ES-I3 (cell line): ENCODE measurements at regions not wholly inside any gene's neighbourhood (a gene's known extent, or its start where the extent isn't known, plus 50 kb on each side); places are given as distances from the start of the nearest gene placed in this dataset.
"Not testable (repeated sequence)": the region's sequence is repeated elsewhere in the genome, so short reads cannot be mapped to it uniquely, and the experiment has no call there.

Source experiments
- H3K36me3 ChIP-seq: 2 replicates; pipeline ENCODE4 v1.6.1; 2013; ENCODE audit warnings: mild to moderate bottlenecking, low read length, control low read depth, moderate library complexity; ENCODE audit not compliant: insufficient read depth
- H3K4me1 ChIP-seq: 2 replicates; pipeline ENCODE4 v1.6.1; 2013; ENCODE audit warnings: mild to moderate bottlenecking, control low read depth, low read length; ENCODE audit not compliant: insufficient read depth
- H3K9ac ChIP-seq: 2 replicates; pipeline ENCODE4 v1.6.1; 2013; ENCODE audit warnings: low read depth, mild to moderate bottlenecking, low read length, moderate library complexity
- H3K9me3 ChIP-seq: 2 replicates; pipeline ENCODE4 v1.6.1; 2013; ENCODE audit warnings: mild to moderate bottlenecking, low read length, moderate library complexity; ENCODE audit not compliant: control insufficient read depth, insufficient read depth

- no peaks in the 10 kb centered on the region for H3K36me3 ChIP-seq
- no peak overlapping the region for H3K9ac ChIP-seq
- H3K4me1 ChIP-seq, result no peaks in the 10 kb centered on the region
- peaks cover 3% of the 10 kb centered on the region for H3K9me3 ChIP-seq
These were observed 54.0 kb downstream of the RFPL4B start for GRCh38 chr6:112401083-112401482.

GRCh38 chr6:112407101-112407590 lies 60.0 kb downstream of the RFPL4B start:
- Histone ChIP-seq H3K9ac (no peak overlapping the region), H3K9me3 (no peaks in the 10 kb centered on the region)

GRCh38 chr6:112408522-112408921 lies 61.4 kb downstream of the RFPL4B start:
- H3K9ac ChIP-seq, result no peak overlapping the region
- H3K36me3 ChIP-seq, result no peaks in the 10 kb centered on the region
- peaks cover 11% of the 10 kb centered on the region for H3K4me1 ChIP-seq
- H3K9me3 ChIP-seq, result no peaks in the 10 kb centered on the region

More at GRCh38 chr6:112407101-112407590, 60.0 kb downstream of the RFPL4B start:
- Histone ChIP-seq H3K36me3 (no peaks in the 10 kb centered on the region), H3K4me1 (peaks cover 11% of the 10 kb centered on the region)

DNA sequence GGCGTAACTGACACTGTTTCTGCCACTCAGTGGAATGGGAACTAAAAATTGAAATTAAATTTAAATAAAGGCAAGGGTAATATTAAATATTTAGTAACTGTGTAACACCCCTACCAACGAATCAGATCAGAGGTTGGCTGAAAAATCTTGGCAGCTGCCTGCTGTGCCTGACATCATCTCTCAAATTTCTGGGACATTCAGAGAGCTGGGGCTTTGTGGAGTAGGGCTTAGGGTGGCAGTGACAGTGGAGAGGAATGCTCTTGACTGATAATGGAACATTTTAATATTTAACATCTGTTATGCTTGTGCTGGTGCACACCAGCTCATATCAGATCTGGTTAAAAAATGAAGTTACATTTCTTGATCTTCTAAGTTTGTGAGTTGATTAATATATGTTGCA lies 62.2 kb downstream of the RFPL4B start:
- Histone ChIP-seq H3K9me3 (no peaks in the 10 kb centered on the region), H3K36me3 (no peaks in the 10 kb centered on the region), H3K9ac (no peak overlapping the region; the same call in 1 of the 2 replicates), H3K4me1 (peaks cover 11% of the 10 kb centered on the region)

DNA sequence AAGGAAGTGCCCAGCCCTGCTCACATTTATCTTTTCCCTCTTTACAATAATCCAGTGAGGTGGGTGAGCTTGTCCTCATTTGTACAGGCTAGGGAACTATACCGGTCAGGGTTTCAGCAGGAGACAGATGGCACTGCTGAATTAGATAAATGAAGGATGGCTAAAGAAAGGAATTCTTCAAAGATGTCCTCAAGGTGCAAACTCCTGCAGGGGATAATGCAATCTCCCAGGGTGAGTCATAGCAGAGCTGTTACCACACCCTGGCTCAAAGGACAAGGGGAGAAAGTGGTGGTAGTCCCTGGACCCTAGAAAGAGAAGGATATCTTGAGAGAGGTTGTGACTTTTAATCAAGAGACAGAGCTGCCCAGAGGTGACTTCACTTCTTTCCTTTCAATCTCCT lies 66.7 kb downstream of the RFPL4B start:
- Histone ChIP-seq H3K4me1 (peaks cover 5% of the 10 kb centered on the region), H3K9me3 (peaks cover 3% of the 10 kb centered on the region; the same call in 1 of the 2 replicates), H3K9ac (no peak overlapping the region), H3K36me3 (no peaks in the 10 kb centered on the region)

GRCh38 chr6:112415366-112415765 lies 68.2 kb downstream of the RFPL4B start:
- Histone ChIP-seq H3K9me3 (peaks cover 3% of the 10 kb centered on the region; the same call in 1 of the 2 replicates), H3K9ac (no peak overlapping the region), H3K4me1 (no peaks in the 10 kb centered on the region), H3K36me3 (no peaks in the 10 kb centered on the region)

GRCh38 chr6:112416866-112417265 lies 69.7 kb downstream of the RFPL4B start:
- no peaks in the 10 kb centered on the region for H3K4me1 ChIP-seq
- no peak overlapping the region for H3K9ac ChIP-seq
- H3K9me3 ChIP-seq, result peaks cover 3% of the 10 kb centered on the region; the same call in 1 of the 2 replicates
- H3K36me3 ChIP-seq, result no peaks in the 10 kb centered on the region

- H3K36me3 ChIP-seq, H3K4me1 ChIP-seq, H3K9ac ChIP-seq, H3K9me3 ChIP-seq: not testable (repeated sequence)
These were observed 79.9 kb downstream of the RFPL4B start for GRCh38 chr6:112427011-112427410.

DNA sequence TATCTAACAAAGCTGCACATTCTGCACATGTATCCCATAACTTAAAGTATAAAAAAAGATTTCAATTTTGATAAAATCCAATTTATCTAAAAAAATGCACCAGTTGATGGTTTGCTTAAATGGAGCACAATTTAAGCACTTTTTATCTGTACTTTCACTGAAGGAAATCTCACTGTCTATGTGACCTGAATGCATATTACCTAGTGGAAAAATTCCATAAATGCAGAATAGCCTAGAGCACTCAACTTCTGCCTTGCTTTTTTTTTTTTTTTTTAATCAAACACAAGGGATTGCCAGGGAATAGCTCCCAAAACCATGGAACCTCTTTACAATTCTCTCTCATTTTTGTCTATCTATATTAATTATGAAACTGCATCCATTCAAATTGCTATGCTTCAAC lies 80.4 kb downstream of the RFPL4B start:
- Histone ChIP-seq H3K36me3 (no peaks in the 10 kb centered on the region), H3K9ac (no peak overlapping the region), H3K4me1 (no peaks in the 10 kb centered on the region), H3K9me3 (no peaks in the 10 kb centered on the region)

GRCh38 chr6:112428477-112428876 lies 81.3 kb downstream of the RFPL4B start:
- Histone ChIP-seq H3K36me3 (no peaks in the 10 kb centered on the region), H3K9ac (no peak overlapping the region), H3K4me1 (no peaks in the 10 kb centered on the region), H3K9me3 (no peaks in the 10 kb centered on the region)

- Histone ChIP-seq H3K36me3 (no peaks in the 10 kb centered on the region), H3K4me1 (no peaks in the 10 kb centered on the region), H3K9ac (no peak overlapping the region), H3K9me3 (no peaks in the 10 kb centered on the region)
These were observed 82.1 kb downstream of the RFPL4B start for GRCh38 chr6:112429226-112429625.

DNA sequence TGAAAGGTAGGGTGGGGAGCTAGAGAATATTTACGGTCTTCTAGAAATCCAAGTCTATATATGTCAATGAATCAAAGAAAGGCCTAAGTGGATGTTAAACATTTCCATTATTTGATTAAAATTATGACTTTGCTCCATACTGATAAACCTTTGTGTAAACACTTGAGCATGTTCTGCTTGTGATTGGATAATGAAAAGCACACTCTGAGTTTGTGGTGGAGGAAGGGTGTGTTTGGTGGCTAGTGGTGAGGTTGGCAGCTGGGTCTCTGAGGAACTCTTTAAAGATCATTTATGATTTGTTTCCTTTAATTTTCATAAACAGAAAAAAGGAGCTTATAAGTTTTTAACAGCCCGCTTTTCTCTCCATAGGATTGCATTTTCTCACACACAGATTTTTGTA lies 84.7 kb downstream of the RFPL4B start:
- no peaks in the 10 kb centered on the region for H3K36me3 ChIP-seq
- no peak overlapping the region for H3K9ac ChIP-seq
- H3K9me3 ChIP-seq, result no peaks in the 10 kb centered on the region
- no peaks in the 10 kb centered on the region for H3K4me1 ChIP-seq

GRCh38 chr6:112432853-112433252 lies 85.7 kb downstream of the RFPL4B start:
- Histone ChIP-seq H3K9ac (no peak overlapping the region), H3K9me3 (no peaks in the 10 kb centered on the region), H3K4me1 (no peaks in the 10 kb centered on the region), H3K36me3 (no peaks in the 10 kb centered on the region)

GRCh38 chr6:112433457-112433856 lies 86.3 kb downstream of the RFPL4B start:
- no peak overlapping the region for H3K9ac ChIP-seq
- H3K4me1 ChIP-seq, result no peaks in the 10 kb centered on the region
- H3K36me3 ChIP-seq, result no peaks in the 10 kb centered on the region
- H3K9me3 ChIP-seq, result no peaks in the 10 kb centered on the region

DNA sequence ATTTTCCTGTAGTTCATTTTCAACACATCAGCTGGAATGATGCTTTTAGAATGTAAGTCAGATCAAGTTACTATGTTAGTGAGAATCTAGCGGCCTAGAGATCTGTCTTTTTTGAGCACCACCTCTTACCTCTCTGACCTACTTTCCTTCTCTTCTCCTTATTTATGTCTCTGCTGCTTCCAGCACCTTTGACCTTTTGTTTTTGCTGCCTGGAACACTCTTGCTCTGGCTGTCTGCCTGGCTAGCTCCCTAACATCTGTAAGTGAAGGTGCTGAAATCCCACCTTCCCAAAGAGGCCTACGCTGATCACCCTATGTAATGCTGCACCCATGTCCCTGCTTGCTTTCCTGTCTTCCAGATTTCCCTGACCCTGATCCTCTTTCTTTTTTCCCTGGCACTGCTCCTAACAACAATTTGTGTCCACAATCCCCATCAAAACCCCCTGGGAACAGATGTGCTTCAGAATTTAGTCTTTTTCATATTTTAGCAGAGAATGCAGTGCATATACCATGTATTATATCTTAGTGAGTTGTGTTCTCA lies 87.8 kb downstream of the RFPL4B start:
- no peaks in the 10 kb centered on the region for H3K9me3 ChIP-seq
- no peaks in the 10 kb centered on the region for H3K4me1 ChIP-seq
- no peak overlapping the region for H3K9ac ChIP-seq
- H3K36me3 ChIP-seq, result no peaks in the 10 kb centered on the region

DNA sequence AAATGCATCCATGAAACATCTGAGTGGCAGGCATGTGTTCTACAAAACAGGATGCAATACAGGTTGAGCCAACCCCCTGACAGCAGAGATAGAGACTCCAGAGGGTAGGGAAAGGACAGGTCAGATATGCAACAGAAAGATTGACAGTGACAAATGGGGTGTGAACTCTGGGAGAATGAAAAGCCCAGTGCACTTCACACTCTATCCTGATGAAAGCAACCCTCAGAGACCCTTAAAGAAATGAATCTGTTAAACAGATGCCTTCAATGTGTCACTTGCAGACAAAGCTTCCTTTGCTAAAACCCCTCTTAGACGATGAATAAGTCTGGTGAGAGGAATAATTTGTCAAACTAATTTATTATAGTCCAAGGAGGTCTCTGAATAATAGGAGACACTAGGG lies 89.9 kb downstream of the RFPL4B start:
- H3K36me3 ChIP-seq, result no peaks in the 10 kb centered on the region
- H3K9ac ChIP-seq, result no peak overlapping the region
- no peaks in the 10 kb centered on the region for H3K9me3 ChIP-seq
- no peaks in the 10 kb centered on the region for H3K4me1 ChIP-seq
